ENCODE measurements at regions not wholly inside any gene's neighbourhood (a gene's known extent, or its start where the extent isn't known, plus 50 kb on each side); places are given as distances from the start of the nearest gene placed in this dataset.

DNA sequence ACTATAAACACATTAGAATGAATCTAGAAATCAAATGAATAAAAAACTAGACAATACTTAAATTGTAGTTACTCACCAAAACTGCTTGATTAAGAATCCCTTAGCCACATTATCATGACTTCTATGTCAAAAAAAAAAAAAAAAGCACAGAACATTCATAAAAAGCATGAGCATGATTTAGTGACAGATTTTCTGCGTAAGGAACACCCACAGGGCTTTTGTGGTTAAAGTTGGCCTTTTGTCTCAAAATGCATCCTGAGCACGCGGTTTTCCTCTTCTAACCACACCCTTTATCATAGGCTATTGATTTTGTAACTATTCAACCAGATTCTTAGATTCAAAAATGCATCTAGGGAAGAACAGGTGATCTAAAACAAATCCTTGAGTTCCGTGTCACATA, 334.0 kb upstream of the NR2F2 start:
- TF ChIP-seq GABPA (IDR thresholded peaks at IDR 0.05; ENCODE audit: low read depth) (no peak), CTCF (IDR thresholded peaks at IDR 0.05; ENCODE audit: insufficient read depth, low read length) (no peak), POLR2AphosphoS5 (IDR thresholded peaks at IDR 0.05; ENCODE audit: low read depth) (no peak), REST (IDR thresholded peaks at IDR 0.05; ENCODE audit: insufficient replicate concordance, low read depth) (no peak), SPI1 (IDR thresholded peaks at IDR 0.05; ENCODE audit: borderline replicate concordance, low read depth) (no peak)
